T-cell (primary cell): ENCODE measurements at regions not wholly inside any gene's neighbourhood (a gene's known extent, or its start where the extent isn't known, plus 50 kb on each side); places are given as distances from the start of the nearest gene placed in this dataset.
"Not testable (repeated sequence)": the region's sequence is repeated elsewhere in the genome, so short reads cannot be mapped to it uniquely, and the experiment has no call there.

ENCODE experiments used
- ATAC-seq, 4 experiments: fragments of 200-7000 bp in 3 of 4; fragments of 150-1000 bp in 1 of 4; cut with Tn5 transposase; replicated peaks in 1 of 4; 1 replicate in 3 of 4; 2 replicates in 1 of 4; pipeline ENCODE4 v1.10.0; 2021; ENCODE audit warnings: moderate library complexity in 3 of 4, mild to moderate bottlenecking in 2 of 4, moderate number of reproducible peaks in 1 of 4
- CTCF ChIA-PET, 2 donors: fragments of 300-600 bp; sonication (Branson Sonifier 250); formaldehyde crosslinking; loops; one replicate each; lab custom pipeline; 2022; ENCODE audit warnings: antibody characterized with exemption in 2 of 2; lab: Charles Lee
- POLR2A ChIA-PET, 2 donors: fragments of 300-600 bp; sonication (Branson Sonifier 250); formaldehyde crosslinking; loops; one replicate each; lab custom pipeline; 2022; ENCODE audit warnings: antibody characterized with exemption in 2 of 2; lab: Charles Lee
- DNase-seq, 35 experiments: peaks; one replicate each; pipeline versions ENCODE4 v3.0.0 to v3.0.0-alpha.2; 2013 to 2023
- H3K27ac ChIP-seq: one replicate; pipeline ENCODE4 v1.5.1; 2013; ENCODE audit warnings: low read length
- H3K27me3 ChIP-seq, 2 experiments: replicated peaks in 1 of 2; 1 replicate in 1 of 2; 2 replicates in 1 of 2; pipeline versions ENCODE4 v1.6.1 to v1.7.0; 2013; ENCODE audit warnings: low read length in 1 of 2, mixed read lengths in 1 of 2; ENCODE audit not compliant: control insufficient read depth in 2 of 2, insufficient read depth in 2 of 2; ENCODE audit errors: extremely low read depth in 1 of 2
- H3K36me3 ChIP-seq, 2 donors: 1 replicate in 1 of 2; 2 replicates in 1 of 2; pipeline versions ENCODE4 v1.6.1 to v1.7.0; 2013; ENCODE audit warnings: low read length in 1 of 2; ENCODE audit not compliant: control insufficient read depth in 2 of 2, insufficient read depth in 1 of 2; ENCODE audit errors: extremely low read depth in 1 of 2
- H3K4me1 ChIP-seq, 2 experiments: 1 replicate in 1 of 2; 2 replicates in 1 of 2; pipeline versions ENCODE4 v1.6.1 to v1.7.0; 2013; ENCODE audit warnings: low read length in 2 of 2, mixed read lengths in 1 of 2; ENCODE audit not compliant: insufficient read depth in 2 of 2, control insufficient read depth in 1 of 2; ENCODE audit errors: extremely low read depth in 1 of 2
- H3K4me3 ChIP-seq, 2 donors: 1 replicate in 1 of 2; 2 replicates in 1 of 2; pipeline versions ENCODE4 v1.5.1 to v1.7.0; 2013; ENCODE audit warnings: mild to moderate bottlenecking in 2 of 2, low read length in 1 of 2, moderate library complexity in 1 of 2; ENCODE audit not compliant: control insufficient read depth in 1 of 2; ENCODE audit errors: extremely low read depth in 1 of 2
- H3K9me3 ChIP-seq: 2 replicates; pipeline ENCODE4 v1.7.0; 2013
- H3K27ac Mint-ChIP-seq, 2 donors: one replicate each; pipeline ENCODE4 v1.8.0; 2020 to 2021; ENCODE audit warnings: mild to moderate bottlenecking in 2 of 2, mixed read lengths in 2 of 2
- H3K27me3 Mint-ChIP-seq, 2 donors: one replicate each; pipeline ENCODE4 v1.8.0; 2021 to 2022; ENCODE audit warnings: mixed read lengths in 2 of 2
- H3K36me3 Mint-ChIP-seq: one replicate; pipeline ENCODE4 v1.8.0; 2021; ENCODE audit warnings: mixed read lengths
- H3K4me1 Mint-ChIP-seq, 3 donors: one replicate each; pipeline ENCODE4 v1.8.0; 2020 to 2022; ENCODE audit warnings: mixed read lengths in 3 of 3, mild to moderate bottlenecking in 1 of 3
- H3K4me3 Mint-ChIP-seq, 3 donors: one replicate each; pipeline ENCODE4 v1.8.0; 2020 to 2022; ENCODE audit warnings: mild to moderate bottlenecking in 3 of 3, mixed read lengths in 3 of 3, moderate library complexity in 3 of 3
- H3K9me3 Mint-ChIP-seq, 3 donors: one replicate each; pipeline ENCODE4 v1.8.0; 2020 to 2022; ENCODE audit warnings: mixed read lengths in 3 of 3
- WGBS: methylation state at CpG from one replicate; pipeline ENCODE4 v1.1.5; 2013; ENCODE audit warnings: missing lambda C conversion rate; ENCODE audit not compliant: insufficient coverage; 5-methylcytosine and 5-hydroxymethylcytosine counted together

DNA sequence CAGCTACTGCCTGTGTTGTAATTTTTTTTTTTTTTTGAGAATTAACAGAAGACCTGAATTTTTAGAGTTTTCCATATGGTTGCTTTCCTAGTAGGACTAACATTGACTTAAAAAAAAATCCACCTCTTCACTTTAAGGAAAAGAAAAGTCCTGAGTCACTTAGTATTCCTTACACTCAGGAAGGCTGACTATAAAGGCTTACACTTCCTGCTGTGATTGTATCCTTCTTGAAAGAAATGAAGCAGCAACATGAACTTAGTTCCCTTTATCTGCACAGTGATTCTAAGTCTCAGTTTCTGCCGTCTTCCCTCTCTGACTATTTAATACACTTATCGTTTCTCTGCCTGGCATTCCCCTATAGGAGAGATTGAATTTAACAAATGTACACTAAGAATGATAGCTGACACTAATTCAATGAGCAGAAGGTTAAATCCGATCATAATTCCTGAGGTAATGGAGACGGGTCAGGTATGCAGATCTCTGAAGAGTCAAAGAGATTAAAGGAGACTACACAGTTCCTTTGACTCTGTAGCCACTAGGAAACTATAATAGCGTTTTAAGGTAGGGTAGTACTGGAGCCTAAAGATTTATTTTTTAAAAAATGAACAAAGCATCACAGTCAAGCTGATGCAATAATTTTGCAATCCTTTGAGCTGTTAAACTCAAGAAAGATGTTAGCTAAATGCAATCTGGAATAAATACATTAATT, 185.1 kb upstream of the ELAVL2 start:
- no peak for DNase-seq
- Histone ChIP-seq H3K9me3 (no peaks in the 10 kb centered on the region), H3K27me3 (no peaks in the 10 kb centered on the region), H3K4me3 (no peak overlapping the region), H3K36me3 (no peaks in the 10 kb centered on the region), H3K4me1 (no peaks in the 10 kb centered on the region), H3K27ac (no peak overlapping the region)
- Mint-ChIP-seq H3K27ac (no peak overlapping the region), H3K4me1 (no peaks in the 10 kb centered on the region), H3K36me3 (no peaks in the 10 kb centered on the region), H3K9me3 (peaks cover 0 to 28% (median 22%) of the 10 kb centered on the region in 3 donors), H3K27me3 (no peaks in the 10 kb centered on the region), H3K4me3 (no peak overlapping the region)
- ChIA-PET CTCF (no interaction called here), POLR2A (no interaction called here)
- ATAC-seq: no peak
- WGBS: 100% methylated on average over 1 of the region's 5 CpGs

- Mint-ChIP-seq H3K36me3 (no peaks in the 10 kb centered on the region), H3K4me1 (no peaks in the 10 kb centered on the region)
Observed at GRCh38 chr9:24009322-24009721, 183.3 kb upstream of the ELAVL2 start.

GRCh38 chr9:24007185-24007584, 181.1 kb upstream of the ELAVL2 start:
- CTCF ChIA-PET: no interaction called here
- Mint-ChIP-seq H3K4me1 (no peaks in the 10 kb centered on the region), H3K9me3 (peaks cover 0 to 24% (median 13%) of the 10 kb centered on the region in 3 donors), H3K36me3 (no peaks in the 10 kb centered on the region), H3K4me3 (no peak overlapping the region), H3K27ac (no peak overlapping the region), H3K27me3 (no peaks in the 10 kb centered on the region)
- H3K36me3 ChIP-seq: no peaks in the 10 kb centered on the region
- H3K27ac ChIP-seq: no peak overlapping the region
- H3K4me3 ChIP-seq: no peak overlapping the region
- no peaks in the 10 kb centered on the region for H3K9me3 ChIP-seq
- H3K27me3 ChIP-seq: no peaks in the 10 kb centered on the region
- H3K4me1 ChIP-seq: no peaks in the 10 kb centered on the region
- DNase-seq (no peak), ATAC-seq (no peak)
- WGBS: no CpG with 5 or more reads among the region's 1 CpG
- POLR2A ChIA-PET: no interaction called here

More at GRCh38 chr9:24009322-24009721, 183.3 kb upstream of the ELAVL2 start:
- Histone ChIP-seq H3K36me3 (no peaks in the 10 kb centered on the region), H3K4me1 (no peaks in the 10 kb centered on the region), H3K27me3 (no peaks in the 10 kb centered on the region), H3K27ac (no peak overlapping the region), H3K4me3 (no peak overlapping the region), H3K9me3 (no peaks in the 10 kb centered on the region)
- Mint-ChIP-seq H3K27ac (no peak overlapping the region), H3K4me3 (no peak overlapping the region), H3K9me3 (peaks cover 0 to 28% (median 22%) of the 10 kb centered on the region in 3 donors), H3K27me3 (no peaks in the 10 kb centered on the region)
- ChIA-PET POLR2A (interaction anchor here in 1 of 2 donors (0.6 kb wide), 1 partner anchor 13 kb away, joined by 3 read pairs; no protein-coding TSS in a partner anchor), CTCF (no interaction called here)
- ATAC-seq (no peak), DNase-seq (no peak)
- no CpG with 5 or more reads among the region's 2 CpGs for WGBS

DNA sequence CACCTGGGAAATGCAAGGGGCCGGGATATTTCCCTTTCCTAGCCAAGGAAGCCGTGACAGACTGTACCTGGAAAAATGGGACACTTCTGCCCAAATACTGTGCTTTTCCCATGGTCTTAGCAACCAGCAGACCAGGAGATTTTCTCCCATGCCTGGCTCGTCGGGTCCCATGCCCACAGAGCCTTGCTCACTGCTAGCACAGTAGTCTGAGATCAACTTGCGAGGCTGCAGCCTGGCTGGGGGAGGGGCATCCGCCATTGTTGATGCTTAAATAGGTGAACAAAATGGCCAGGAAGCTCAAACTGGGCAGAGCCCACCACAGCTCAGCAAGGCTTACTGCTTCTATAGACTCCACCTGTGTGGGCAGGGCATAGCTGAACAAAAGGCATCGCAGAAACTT, 165.8 kb upstream of the ELAVL2 start:
- H3K27ac ChIP-seq, CTCF ChIA-PET, H3K36me3 ChIP-seq, H3K36me3 Mint-ChIP-seq, DNase-seq, POLR2A ChIA-PET, H3K27me3 ChIP-seq, H3K4me3 ChIP-seq, H3K27ac Mint-ChIP-seq, ATAC-seq, H3K27me3 Mint-ChIP-seq, H3K4me1 ChIP-seq, H3K9me3 ChIP-seq, H3K4me3 Mint-ChIP-seq, H3K4me1 Mint-ChIP-seq: not testable (repeated sequence)
- H3K9me3 Mint-ChIP-seq: peaks cover 20 to 40% (median 25%) of the 10 kb centered on the region in 3 donors
- WGBS: 86% methylated on average over 5 of the region's 7 CpGs

DNA sequence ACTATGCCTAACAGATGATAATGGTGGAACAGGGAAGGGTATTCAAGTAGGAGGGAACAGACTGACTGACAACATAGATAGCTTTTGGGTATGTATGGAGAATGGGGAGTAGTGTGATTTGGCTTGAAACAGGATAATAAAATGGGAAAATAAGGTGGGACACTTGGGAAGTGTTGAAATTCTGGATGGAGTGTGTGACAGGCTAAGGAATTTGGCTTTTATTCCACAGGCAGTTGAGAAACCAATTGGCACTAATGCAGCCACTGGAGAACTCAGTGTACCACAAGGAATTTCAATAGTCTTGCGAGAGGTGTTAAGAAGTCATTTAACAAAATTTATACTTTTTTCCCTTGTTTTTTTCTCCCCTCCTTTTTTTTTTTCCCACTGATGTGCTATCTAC, 153.5 kb upstream of the ELAVL2 start:
- Histone ChIP-seq H3K4me3 (no peak overlapping the region), H3K36me3 (no peaks in the 10 kb centered on the region), H3K4me1 (no peaks in the 10 kb centered on the region), H3K27me3 (no peaks in the 10 kb centered on the region), H3K27ac (no peak overlapping the region), H3K9me3 (no peaks in the 10 kb centered on the region)
- no peaks in the 10 kb centered on the region for H3K36me3 Mint-ChIP-seq
- H3K27ac Mint-ChIP-seq: no peak overlapping the region
- POLR2A ChIA-PET: no interaction called here
- no peaks in the 10 kb centered on the region for H3K4me1 Mint-ChIP-seq
- ATAC-seq (no peak), DNase-seq (no peak)
- no peaks in the 10 kb centered on the region for H3K27me3 Mint-ChIP-seq
- CTCF ChIA-PET: no interaction called here
- no peak overlapping the region for H3K4me3 Mint-ChIP-seq
- peaks cover 30 to 31% (median 30%) of the 10 kb centered on the region in 3 donors for H3K9me3 Mint-ChIP-seq
- no CpG with 5 or more reads among the region's 1 CpG for WGBS

GRCh38 chr9:23962101-23962500, 136.1 kb upstream of the ELAVL2 start:
- Histone ChIP-seq H3K4me1 (no peaks in the 10 kb centered on the region), H3K27ac (no peak overlapping the region), H3K4me3 (no peak overlapping the region), H3K9me3 (no peaks in the 10 kb centered on the region), H3K27me3 (no peaks in the 10 kb centered on the region), H3K36me3 (no peaks in the 10 kb centered on the region)
- POLR2A ChIA-PET: no interaction called here
- no peaks in the 10 kb centered on the region for H3K36me3 Mint-ChIP-seq
- 50% methylated on average over 1 of the region's 2 CpGs for WGBS
- H3K4me3 Mint-ChIP-seq: no peak overlapping the region
- ATAC-seq (no peak), DNase-seq (no peak)
- H3K27ac Mint-ChIP-seq: no peak overlapping the region
- H3K9me3 Mint-ChIP-seq: peaks cover 24 to 55% (median 26%) of the 10 kb centered on the region in 3 donors
- no peaks in the 10 kb centered on the region for H3K27me3 Mint-ChIP-seq
- CTCF ChIA-PET: no interaction called here
- H3K4me1 Mint-ChIP-seq: no peaks in the 10 kb centered on the region
